Right atrium auricular region (tissue), 2 donors: ENCODE measurements at regions not wholly inside any gene's neighbourhood (a gene's known extent, or its start where the extent isn't known, plus 50 kb on each side); places are given as distances from the start of the nearest gene placed in this dataset.
"Not testable (repeated sequence)": the region's sequence is repeated elsewhere in the genome, so short reads cannot be mapped to it uniquely, and the experiment has no call there.

ENCODE experiments used
- DNase-seq: peaks from one replicate; pipeline ENCODE4 v3.0.0-alpha.2; 2019; ENCODE audit warnings: low spot score
- H3K27ac ChIP-seq, 2 donors: fragments of 200-600 bp; sonication (generic); 1 replicate in 1 of 2; 2 replicates in 1 of 2; pipeline ENCODE4 v1.5.1; 2016 to 2019
- H3K27me3 ChIP-seq, 2 donors: fragments of 200-600 bp; sonication (generic); one replicate each; pipeline versions ENCODE4 v1.5.1 to v1.6.0; 2017 to 2019
- H3K36me3 ChIP-seq: fragments of 200-600 bp; sonication (generic); one replicate; pipeline ENCODE4 v1.5.1; 2016
- H3K4me1 ChIP-seq, 2 donors: fragments of 200-600 bp; sonication (generic); one replicate each; pipeline versions ENCODE4 v1.5.1 to v1.6.0; 2017 to 2019
- H3K4me3 ChIP-seq, 2 donors: fragments of 200-600 bp; sonication (generic); 1 replicate in 1 of 2; 2 replicates in 1 of 2; pipeline ENCODE4 v1.5.1; 2017 to 2019; ENCODE audit warnings: mild to moderate bottlenecking in 1 of 2, moderate library complexity in 1 of 2
- H3K9me3 ChIP-seq, 2 donors: fragments of 200-600 bp; sonication (generic); one replicate each; pipeline ENCODE4 v1.5.1; 2019

DNA sequence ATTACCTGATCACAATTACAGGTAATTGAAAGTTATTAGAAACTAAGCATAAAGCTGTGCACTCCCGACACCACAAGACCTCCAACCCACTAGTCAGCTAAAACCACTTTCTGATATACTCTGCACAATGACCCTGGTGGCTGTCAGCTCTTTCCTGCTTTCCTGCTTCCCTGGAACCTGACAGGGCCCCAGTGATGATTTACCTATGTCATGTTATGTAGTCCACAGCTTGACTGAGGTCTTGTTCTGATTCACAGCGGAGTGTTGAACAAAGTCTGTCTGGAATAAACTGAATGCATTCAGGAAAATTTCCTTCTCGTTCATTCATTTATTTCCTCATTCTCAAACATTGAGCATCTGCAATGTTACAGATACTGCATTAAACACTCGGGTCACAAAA is 136.5 kb downstream of the SPDYE17 start:
- not testable (repeated sequence) for H3K27me3 ChIP-seq, H3K4me3 ChIP-seq, H3K4me1 ChIP-seq, DNase-seq, H3K27ac ChIP-seq, H3K36me3 ChIP-seq, H3K9me3 ChIP-seq

GRCh38 chr7:76891771-76892170 is 140.4 kb downstream of the SPDYE17 start:
- not testable (repeated sequence) for H3K4me3 ChIP-seq, H3K36me3 ChIP-seq, H3K9me3 ChIP-seq, H3K4me1 ChIP-seq, H3K27ac ChIP-seq, DNase-seq, H3K27me3 ChIP-seq

DNA sequence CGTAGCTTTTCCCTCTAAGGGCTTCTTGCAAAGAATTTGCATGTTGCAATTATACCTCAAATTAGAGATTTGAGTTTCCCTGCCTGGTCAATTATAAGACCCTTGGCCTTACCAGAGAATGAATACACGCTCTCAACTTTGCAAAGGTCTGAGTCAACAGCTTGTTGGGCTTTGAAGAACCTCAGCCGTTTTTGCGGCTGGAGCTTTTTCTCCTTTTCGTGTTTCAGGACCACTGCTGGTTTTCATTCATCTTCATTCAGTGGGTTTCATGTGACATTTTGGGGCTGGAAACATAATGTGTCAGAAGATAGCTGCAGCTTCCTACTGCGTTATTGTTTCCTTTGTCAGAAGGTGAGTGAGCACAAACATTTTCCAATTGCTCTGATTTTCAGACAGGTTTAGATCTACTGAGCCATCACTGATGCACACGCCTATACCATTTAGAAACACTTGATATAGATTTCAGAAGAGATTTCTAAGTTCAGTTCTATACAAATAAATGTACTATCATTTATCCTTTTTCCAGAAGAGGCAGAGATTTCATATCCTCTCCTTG is 152.3 kb downstream of the SPDYE17 start:
- H3K27ac ChIP-seq, H3K36me3 ChIP-seq, H3K4me1 ChIP-seq, H3K9me3 ChIP-seq, DNase-seq, H3K4me3 ChIP-seq, H3K27me3 ChIP-seq: not testable (repeated sequence)

DNA sequence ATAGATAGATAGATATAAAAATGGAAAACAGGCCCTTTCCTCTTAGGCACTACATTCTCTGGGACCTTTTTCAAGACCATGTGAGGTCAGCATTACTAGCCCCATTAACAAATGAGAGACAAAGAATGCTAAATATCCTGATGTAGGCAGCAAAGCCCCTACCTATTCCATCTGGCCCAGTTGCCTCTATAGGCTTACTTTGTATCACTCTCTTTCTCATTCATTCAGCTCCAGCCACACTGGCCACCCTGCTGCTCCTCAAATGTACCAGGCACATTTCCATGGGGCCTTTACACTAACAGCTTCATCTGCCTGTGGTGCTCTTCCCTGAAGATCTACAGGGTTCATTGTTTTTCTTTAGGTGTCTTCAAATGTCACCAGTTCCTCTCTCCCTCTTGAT is 156.4 kb downstream of the SPDYE17 start:
- H3K27me3 ChIP-seq, H3K9me3 ChIP-seq, H3K36me3 ChIP-seq, H3K4me3 ChIP-seq, DNase-seq, H3K4me1 ChIP-seq, H3K27ac ChIP-seq: not testable (repeated sequence)

GRCh38 chr7:76870504-76870808 is 161.7 kb downstream of the SPDYE17 start:
- H3K27me3 ChIP-seq, H3K36me3 ChIP-seq, H3K4me3 ChIP-seq, H3K27ac ChIP-seq, H3K4me1 ChIP-seq, H3K9me3 ChIP-seq, DNase-seq: not testable (repeated sequence)

DNA sequence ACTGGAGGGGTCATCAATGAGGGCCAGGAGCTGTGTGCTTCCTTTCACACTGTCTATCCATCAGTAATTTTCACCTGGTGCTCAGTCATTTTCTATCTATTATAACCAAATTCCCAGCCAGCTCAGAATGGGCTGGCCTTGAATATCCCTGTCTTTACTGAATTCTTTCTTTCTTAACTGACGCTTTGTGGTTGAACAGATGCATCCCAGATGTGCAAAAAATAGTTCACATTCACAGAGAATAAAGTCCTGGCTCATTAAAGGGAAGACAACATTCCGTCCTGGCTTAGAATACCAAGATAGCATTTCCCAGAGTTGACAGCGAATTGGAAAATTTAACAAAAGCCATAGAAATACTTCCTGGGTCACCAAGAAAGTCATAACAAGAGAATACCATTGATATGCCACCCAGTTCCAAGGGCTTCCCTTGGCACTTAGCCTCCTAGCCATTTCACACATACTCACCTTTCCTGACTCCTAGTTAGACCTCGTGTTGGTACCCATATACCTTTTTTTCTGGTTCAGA is 164.7 kb downstream of the SPDYE17 start:
- not testable (repeated sequence) for H3K27ac ChIP-seq, H3K4me1 ChIP-seq, H3K27me3 ChIP-seq, DNase-seq, H3K9me3 ChIP-seq, H3K36me3 ChIP-seq, H3K4me3 ChIP-seq

DNA sequence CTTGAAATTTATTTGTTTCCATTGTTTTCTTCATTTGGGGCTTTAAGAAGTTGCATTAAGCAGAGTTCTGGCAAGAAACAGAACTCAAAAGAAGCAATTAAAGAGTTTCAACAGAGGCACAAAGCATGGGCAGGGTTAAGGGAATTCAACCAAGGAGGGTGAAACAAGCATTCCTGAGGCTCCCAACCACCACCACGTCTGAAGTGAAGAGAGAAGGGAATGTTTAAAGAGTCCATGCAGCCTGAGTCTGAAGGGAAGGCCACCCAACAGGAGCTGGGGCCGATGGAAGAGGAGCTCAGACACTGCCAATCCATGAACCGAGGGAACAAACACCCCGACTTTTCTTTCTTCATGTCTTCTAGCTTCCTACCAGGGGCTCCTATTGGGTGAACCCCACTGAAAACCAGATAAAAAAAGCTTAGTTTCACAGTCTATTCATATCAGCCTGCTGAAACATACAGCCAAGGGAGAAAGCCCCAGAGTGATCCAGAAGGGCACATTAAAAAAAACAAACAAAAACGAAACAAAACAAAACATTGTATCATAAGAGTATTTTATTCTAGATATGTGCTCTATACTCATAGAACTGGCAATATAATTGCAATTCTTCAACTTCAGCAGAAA is 168.9 kb downstream of the SPDYE17 start:
- H3K4me1 ChIP-seq, H3K9me3 ChIP-seq, DNase-seq, H3K36me3 ChIP-seq, H3K27me3 ChIP-seq, H3K27ac ChIP-seq, H3K4me3 ChIP-seq: not testable (repeated sequence)

DNA sequence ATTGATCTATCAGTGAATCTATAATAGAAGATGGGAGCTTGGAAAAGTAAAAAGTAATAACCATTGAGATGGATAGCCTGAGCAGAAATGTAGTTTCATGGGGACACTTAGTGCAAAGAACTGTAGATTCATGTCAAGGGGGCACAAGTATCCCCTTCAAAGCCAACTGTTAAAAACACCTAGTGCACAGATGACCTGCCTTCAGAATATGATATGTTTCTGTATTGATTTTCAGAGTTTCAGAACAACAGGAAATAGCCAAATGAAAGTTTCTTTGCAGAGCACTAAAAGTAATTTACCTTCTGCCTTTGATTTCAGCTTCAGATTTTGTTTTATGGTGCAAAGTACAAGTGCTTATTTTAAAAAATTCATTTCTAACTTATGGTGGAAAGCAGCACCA is 169.9 kb downstream of the SPDYE17 start:
- H3K4me1 ChIP-seq, H3K36me3 ChIP-seq, H3K27me3 ChIP-seq, H3K9me3 ChIP-seq, H3K27ac ChIP-seq, DNase-seq, H3K4me3 ChIP-seq: not testable (repeated sequence)

DNA sequence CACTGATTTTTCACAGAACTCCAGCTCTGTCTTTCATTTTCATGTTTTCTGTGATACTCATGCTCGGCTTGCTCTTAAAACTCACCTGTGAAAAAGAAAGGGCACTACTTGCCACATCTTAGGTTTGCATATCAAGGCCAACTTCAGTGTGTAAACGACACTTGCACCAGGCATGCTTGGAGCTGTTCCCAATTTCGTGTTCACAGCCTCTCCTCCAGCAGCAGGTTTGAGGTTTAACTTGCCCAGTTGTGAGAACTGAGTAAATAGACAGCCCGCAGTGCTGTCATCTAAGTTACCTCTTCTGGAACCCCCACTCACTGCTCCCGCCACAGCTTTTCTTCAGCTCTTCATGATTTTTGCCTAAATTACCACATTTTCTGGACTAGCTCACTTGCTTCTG is 172.2 kb downstream of the SPDYE17 start:
- not testable (repeated sequence) for H3K9me3 ChIP-seq, H3K27ac ChIP-seq, H3K36me3 ChIP-seq, H3K27me3 ChIP-seq, H3K4me1 ChIP-seq, DNase-seq, H3K4me3 ChIP-seq

DNA sequence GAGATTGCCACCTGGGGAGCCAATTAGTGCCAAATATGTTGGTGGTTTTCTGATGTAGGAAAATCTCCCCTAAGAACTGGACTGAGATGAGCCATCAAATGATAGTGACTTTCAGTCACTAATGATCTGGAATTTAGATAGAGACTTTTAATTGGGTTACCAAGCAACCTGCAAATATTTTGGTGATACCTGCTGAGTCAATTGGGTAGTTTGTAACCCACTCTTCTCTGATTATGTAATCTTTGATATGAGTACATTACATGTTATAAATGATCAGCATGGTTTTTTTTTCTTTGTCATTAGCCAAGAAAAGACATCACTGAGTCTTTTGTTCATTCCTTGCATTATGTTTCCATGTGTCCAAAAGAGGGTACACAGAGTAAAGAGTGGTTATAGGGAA is 177.5 kb downstream of the SPDYE17 start:
- not testable (repeated sequence) for H3K27me3 ChIP-seq, H3K4me3 ChIP-seq, H3K27ac ChIP-seq, H3K36me3 ChIP-seq, DNase-seq, H3K4me1 ChIP-seq, H3K9me3 ChIP-seq

DNA sequence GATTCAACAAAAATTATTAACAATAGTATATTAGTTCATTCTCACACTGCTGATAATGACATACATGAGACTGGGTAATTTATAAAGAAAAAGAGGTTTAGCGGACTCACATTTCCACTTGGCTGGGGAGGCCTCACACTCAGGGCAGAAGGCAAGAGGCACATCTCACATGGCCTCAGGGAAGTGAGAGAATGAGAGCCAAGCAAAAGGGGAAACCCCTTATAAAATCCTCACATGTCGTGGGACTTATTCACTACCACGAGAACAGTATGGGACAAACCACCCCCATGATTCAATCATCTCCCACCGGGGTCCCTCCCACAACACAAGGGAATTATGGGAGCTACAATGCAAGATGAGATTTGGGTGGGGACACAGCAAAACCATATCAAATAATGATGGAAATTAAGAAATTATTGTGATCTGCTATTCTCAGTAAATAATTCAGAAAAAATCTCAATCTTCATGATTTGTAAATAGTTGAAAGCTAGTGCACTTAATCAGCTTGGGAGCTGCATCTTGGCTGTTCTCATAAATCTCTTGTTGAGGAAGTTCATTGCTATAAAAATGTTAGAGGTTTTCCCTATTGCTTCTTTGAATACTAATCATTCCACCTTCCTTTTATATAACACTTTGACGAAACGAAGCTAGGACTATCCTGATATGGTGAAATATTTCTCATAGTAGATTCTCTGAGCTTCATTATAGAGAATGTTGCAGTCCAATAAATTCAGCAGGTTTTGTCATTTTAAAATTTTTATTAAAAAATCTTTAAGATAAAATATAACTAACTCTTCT is 179.2 kb downstream of the SPDYE17 start:
- H3K27ac ChIP-seq, H3K4me1 ChIP-seq, DNase-seq: not testable (repeated sequence)

GRCh38 chr7:76852362-76852761 is 179.8 kb downstream of the SPDYE17 start:
- H3K4me3 ChIP-seq, H3K27me3 ChIP-seq, DNase-seq, H3K36me3 ChIP-seq, H3K9me3 ChIP-seq, H3K4me1 ChIP-seq, H3K27ac ChIP-seq: not testable (repeated sequence)

More for the DNA sequence above, 179.2 kb downstream of the SPDYE17 start:
- H3K27me3 ChIP-seq, H3K36me3 ChIP-seq, H3K4me3 ChIP-seq, H3K9me3 ChIP-seq: not testable (repeated sequence)

DNA sequence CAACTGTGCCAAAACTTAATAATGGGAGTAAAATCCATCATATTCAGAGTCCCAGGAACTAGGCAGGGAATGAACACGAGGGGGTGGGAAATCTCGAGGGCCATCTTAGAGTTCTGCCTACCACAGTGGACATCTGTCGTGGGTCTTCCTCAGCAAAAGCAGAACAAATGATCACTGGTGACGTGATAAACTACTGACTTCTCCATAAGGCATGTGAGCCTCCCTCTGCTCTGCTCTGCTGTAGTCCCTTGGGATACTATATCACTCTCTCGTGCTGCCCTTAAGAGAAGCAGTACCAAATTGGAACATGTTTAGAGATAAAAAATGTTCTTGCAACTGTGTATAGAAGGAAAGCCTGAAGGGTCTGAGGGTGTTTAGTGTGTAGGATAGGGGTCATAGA is 180.5 kb downstream of the SPDYE17 start:
- H3K9me3 ChIP-seq, H3K27me3 ChIP-seq, DNase-seq, H3K27ac ChIP-seq, H3K36me3 ChIP-seq, H3K4me1 ChIP-seq, H3K4me3 ChIP-seq: not testable (repeated sequence)

DNA sequence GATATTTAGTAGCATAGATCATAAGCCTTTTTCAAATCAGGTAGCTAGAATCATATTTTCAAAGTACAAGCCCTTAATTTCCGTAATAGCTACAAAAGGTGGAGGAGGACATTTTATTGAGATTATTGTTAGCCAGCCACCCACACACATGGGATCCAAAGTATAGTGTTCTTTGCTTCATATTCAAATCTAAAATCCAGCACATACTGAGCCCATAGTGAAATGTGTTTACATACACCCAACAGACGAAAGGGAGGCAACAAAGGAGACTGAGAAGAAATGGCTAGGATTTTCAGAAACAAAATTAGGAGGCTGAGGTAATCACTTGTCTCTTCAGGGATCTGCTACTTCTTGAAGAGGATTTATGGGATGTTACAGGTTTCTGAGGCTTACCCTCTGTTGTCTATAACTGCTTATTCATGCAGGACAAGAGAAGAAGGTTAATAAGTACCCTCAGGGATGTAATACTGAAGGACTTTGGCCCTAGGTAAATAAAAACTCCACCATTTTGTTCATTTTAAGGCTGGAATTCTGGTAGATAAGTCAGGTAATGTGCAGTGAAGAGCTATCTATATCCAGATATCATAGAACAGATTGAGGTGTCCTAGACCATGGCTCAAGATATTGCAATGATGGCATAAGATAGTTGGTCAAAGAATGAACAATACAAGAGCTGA is 182.1 kb downstream of the SPDYE17 start:
- not testable (repeated sequence) for H3K9me3 ChIP-seq, H3K4me1 ChIP-seq, H3K4me3 ChIP-seq, H3K27ac ChIP-seq, DNase-seq, H3K27me3 ChIP-seq, H3K36me3 ChIP-seq

GRCh38 chr7:76839879-76840278 is 192.3 kb downstream of the SPDYE17 start:
- not testable (repeated sequence) for DNase-seq, H3K4me3 ChIP-seq

More at GRCh38 chr7:76839879-76840278, 192.3 kb downstream of the SPDYE17 start:
- H3K4me1 ChIP-seq, H3K27me3 ChIP-seq, H3K36me3 ChIP-seq, H3K9me3 ChIP-seq, H3K27ac ChIP-seq: not testable (repeated sequence)
